GM10248 (cell line): ENCODE measurements at regions not wholly inside any gene's neighbourhood (a gene's known extent, or its start where the extent isn't known, plus 50 kb on each side); places are given as distances from the start of the nearest gene placed in this dataset.

Experiments
- CTCF ChIA-PET: fragments of 300-600 bp; sonication (Branson Sonifier 250); formaldehyde crosslinking; extraction: SDS; loops from one replicate; lab custom pipeline; 2021; ENCODE audit warnings: antibody characterized with exemption; lab: Yijun Ruan, JAX
- POLR2A ChIA-PET: fragments of 350-650 bp; sonication (Branson Sonifier 250); formaldehyde crosslinking; extraction: SDS; loops from one replicate; lab custom pipeline; 2020; ENCODE audit warnings: antibody characterized with exemption; lab: Yijun Ruan, JAX
- DNase-seq: peaks from one replicate; pipeline ENCODE4 v3.0.0; 2012; ENCODE audit errors: extremely low spot score
- TF ChIP-seq, protein P1 (sequence below): IDR thresholded peaks from 2 replicates; pipeline ENCODE4 v1.5.1; 2012; ENCODE audit warnings: mild to moderate bottlenecking, low read depth; ENCODE audit errors: extremely low read depth, missing control alignments, control extremely low read depth

- POLR2A ChIA-PET = no interaction called here
- CTCF ChIA-PET = no interaction called here
- no peak for DNase-seq
- TF ChIP-seq, protein P1, sequence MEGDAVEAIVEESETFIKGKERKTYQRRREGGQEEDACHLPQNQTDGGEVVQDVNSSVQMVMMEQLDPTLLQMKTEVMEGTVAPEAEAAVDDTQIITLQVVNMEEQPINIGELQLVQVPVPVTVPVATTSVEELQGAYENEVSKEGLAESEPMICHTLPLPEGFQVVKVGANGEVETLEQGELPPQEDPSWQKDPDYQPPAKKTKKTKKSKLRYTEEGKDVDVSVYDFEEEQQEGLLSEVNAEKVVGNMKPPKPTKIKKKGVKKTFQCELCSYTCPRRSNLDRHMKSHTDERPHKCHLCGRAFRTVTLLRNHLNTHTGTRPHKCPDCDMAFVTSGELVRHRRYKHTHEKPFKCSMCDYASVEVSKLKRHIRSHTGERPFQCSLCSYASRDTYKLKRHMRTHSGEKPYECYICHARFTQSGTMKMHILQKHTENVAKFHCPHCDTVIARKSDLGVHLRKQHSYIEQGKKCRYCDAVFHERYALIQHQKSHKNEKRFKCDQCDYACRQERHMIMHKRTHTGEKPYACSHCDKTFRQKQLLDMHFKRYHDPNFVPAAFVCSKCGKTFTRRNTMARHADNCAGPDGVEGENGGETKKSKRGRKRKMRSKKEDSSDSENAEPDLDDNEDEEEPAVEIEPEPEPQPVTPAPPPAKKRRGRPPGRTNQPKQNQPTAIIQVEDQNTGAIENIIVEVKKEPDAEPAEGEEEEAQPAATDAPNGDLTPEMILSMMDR = no peak
Observed at GRCh38 chr20:47999166-47999565, 213.9 kb upstream of the SULF2 start.

DNA sequence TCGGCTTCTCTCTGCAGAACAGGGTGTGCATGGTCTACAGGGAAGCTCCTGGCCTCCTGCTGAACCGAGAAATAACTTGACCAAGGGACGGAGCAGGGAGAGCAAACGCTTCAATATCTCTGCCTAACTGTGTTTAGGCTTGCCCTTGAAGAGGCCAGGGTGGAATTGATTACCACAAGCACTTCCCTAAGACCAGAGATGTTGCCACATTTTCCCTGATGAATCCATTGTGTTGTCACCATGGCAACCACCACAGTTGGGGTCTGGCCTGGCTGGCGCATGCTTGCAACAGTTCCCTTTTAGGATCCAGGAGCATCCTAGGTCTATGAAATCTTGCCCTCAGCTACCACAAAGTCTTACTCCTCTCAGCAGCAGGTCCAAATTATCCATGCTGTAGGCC lies 213.5 kb upstream of the SULF2 start:
- CTCF ChIA-PET = interaction anchor here (2.0 kb wide), 1 partner anchor 12 kb away, joined by 12 read pairs; no protein-coding TSS in a partner anchor
- no peak for DNase-seq
- TF ChIP-seq, protein P1 = no peak
- POLR2A ChIA-PET = no interaction called here

DNA sequence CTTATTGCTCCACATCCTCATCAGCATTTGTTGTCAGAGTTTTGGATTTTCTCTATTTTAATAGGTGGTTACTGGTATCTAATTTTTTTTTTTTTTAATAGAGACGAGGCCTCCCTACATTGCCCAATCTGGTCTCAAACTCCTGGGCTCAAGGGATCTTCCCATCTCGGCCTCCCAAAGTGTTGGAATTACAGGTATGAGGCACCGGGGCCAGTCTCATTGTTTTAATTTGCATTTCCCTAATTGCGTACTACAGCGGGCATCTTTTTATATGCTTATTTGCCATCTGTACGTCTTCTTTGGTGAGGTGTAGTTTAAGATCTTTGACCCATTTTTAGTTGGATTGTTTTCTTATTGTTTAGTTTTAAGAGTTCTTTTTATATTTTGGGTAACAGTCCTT lies 210.4 kb upstream of the SULF2 start:
- TF ChIP-seq, protein P1 = no peak
- CTCF ChIA-PET = no interaction called here
- DNase-seq = no peak
- POLR2A ChIA-PET = no interaction called here

GRCh38 chr20:47993817-47994216 lies 208.5 kb upstream of the SULF2 start:
- POLR2A ChIA-PET = no interaction called here
- CTCF ChIA-PET = interaction anchor here (0.8 to 1.3 kb wide), 2 partner anchors 9 to 27 kb away, joined by 3 read pairs; no protein-coding TSS in a partner anchor
- TF ChIP-seq, protein P1 = no peak
- no peak for DNase-seq

GRCh38 chr20:47993035-47993755 lies 207.9 kb upstream of the SULF2 start:
- DNase-seq = no peak
- CTCF ChIA-PET = interaction anchor here (0.8 to 1.3 kb wide), 2 partner anchors 10 to 26 kb away, joined by 3 read pairs; no protein-coding TSS in a partner anchor
- TF ChIP-seq, protein P1 = no peak
- POLR2A ChIA-PET = no interaction called here

GRCh38 chr20:47991875-47992488 lies 206.7 kb upstream of the SULF2 start:
- ChIA-PET CTCF (no interaction called here), POLR2A (no interaction called here)
- DNase-seq = no peak

More at GRCh38 chr20:47991875-47992488, 206.7 kb upstream of the SULF2 start:
- TF ChIP-seq, protein P1 = no peak
